ENCODE measurements at regions not wholly inside any gene's neighbourhood (a gene's known extent, or its start where the extent isn't known, plus 50 kb on each side); places are given as distances from the start of the nearest gene placed in this dataset.

GRCh38 chr9:129504404-129504803 is 116.5 kb downstream of the C9orf50 start:
- DNase-seq, result no peak

GRCh38 chr9:129501771-129502319 is 119.1 kb downstream of the C9orf50 start:
- no peak for DNase-seq

- DNase-seq, result no peak
These were observed 119.8 kb downstream of the C9orf50 start for GRCh38 chr9:129500863-129501770.

DNA sequence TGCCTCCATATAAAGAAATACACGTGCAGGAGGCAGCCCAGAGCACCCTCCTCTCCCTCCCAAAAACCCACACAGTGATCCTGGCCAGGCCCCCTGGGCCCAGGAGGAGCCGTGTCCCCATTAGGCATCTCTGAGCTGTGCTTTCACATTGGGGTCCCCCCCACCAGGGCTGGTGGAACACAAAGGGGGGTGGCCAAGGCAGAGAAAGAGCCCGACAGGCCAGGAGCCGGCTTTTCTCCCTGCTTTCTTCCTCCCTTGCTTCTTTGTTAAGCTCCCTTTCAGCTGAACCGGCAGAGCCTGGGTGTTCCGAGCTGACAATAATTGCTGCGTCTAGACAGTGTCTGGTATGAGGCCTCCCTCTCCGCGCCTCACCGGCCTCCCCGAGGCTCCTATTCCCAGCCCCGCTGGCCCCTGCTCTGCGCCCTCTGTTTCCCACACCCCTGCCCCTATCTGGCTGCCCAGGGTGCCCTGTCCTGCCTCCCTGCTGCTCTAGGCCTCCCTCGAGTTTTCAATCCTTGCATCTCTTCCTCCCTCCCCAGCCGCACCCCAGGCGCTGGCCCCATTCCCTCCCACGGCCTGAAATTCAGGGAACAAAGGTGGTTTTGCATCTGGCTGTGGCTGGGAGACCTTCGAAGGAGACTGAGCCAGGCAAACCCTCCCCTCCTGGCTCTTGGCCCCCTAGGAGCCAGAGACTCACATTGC is 120.6 kb downstream of the C9orf50 start:
- no peak for DNase-seq

GRCh38 chr9:129498451-129499384 is 122.2 kb downstream of the C9orf50 start:
- no peak for DNase-seq

- no peak for DNase-seq
These were observed 123.0 kb downstream of the C9orf50 start for GRCh38 chr9:129497813-129498450.

DNA sequence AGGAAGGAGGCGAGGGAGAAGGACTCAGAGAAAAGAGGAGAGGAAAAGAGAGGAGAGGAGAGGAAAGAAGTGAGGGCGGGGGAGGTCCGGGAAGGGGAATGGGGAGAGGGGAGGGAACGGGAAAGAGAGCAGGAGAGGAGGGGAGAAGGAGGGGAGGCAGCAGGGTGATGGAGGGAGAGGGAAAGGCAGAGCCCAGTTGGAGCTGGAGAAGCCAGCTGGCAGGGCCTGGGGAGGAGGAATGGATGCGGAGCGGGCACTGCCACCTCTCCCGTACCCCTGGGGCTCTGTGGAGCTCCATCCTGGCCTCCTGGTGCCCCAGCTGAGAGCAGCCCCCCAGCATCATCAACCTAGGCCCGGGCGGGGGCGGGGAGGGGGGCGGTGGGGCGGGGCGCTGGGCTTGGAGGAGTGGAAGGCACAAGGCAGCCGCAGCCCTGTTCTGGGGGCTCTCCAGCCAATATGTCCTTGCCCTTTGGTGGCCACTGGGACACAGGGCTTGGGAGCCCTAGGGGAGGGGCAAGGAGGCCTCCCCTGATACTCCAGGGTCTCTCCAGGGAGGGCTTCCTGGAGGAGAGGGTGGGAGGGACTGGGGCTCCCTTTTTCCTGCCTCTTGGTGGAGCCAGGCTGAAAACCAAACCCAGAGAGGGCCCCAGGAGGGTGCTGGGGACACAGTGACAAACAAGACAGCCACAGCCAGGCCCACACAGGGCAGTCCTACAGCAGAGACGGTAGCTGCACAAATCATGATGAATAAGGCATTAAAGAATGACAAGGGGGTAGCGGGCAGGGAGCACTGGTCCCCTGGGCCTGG is 123.7 kb downstream of the C9orf50 start:
- DNase-seq, result no peak

GRCh38 chr9:129496473-129497004 is 124.4 kb downstream of the C9orf50 start:
- no peak for DNase-seq

DNA sequence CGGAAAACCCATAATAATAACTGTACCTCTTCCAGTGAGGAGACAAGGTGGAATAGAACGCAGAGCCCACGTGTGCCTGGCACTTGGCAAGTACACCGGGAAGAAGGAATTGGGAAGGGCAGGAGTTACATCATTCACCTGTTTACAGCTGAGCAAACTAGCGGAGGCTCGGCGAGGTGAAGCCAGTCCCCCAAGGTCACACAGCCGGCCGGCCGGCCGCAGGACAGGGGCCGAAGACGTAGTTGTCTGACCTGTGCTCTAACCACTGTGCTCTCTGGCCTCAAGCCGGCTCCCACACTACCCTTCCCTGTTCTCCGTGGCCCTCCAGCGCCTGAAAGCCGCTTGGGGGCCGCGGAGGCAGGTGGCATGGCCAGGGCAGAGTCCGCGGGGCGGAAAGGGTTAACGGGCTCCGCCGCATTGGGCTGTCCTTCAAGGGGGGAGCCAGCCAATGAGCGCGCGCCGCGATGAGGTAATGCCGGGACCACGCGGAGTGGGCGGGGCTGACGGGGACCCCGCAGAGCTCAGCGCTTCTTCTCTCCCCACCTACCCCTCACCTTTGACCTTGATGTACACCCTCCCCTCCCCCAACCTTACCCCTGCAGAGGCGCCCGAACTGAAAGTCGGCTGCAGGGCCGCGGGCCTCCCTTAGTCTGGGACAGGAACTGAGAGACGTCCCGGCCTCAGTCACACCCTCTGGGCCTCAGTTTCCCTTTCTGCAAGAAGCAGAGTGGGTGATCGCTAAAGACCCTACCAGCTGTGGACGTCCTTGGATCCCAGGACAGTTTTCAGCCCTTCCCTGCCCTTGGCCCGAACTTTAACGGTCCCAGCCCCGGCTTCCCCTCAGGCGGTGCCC is 125.1 kb downstream of the C9orf50 start:
- no peak for DNase-seq

DNA sequence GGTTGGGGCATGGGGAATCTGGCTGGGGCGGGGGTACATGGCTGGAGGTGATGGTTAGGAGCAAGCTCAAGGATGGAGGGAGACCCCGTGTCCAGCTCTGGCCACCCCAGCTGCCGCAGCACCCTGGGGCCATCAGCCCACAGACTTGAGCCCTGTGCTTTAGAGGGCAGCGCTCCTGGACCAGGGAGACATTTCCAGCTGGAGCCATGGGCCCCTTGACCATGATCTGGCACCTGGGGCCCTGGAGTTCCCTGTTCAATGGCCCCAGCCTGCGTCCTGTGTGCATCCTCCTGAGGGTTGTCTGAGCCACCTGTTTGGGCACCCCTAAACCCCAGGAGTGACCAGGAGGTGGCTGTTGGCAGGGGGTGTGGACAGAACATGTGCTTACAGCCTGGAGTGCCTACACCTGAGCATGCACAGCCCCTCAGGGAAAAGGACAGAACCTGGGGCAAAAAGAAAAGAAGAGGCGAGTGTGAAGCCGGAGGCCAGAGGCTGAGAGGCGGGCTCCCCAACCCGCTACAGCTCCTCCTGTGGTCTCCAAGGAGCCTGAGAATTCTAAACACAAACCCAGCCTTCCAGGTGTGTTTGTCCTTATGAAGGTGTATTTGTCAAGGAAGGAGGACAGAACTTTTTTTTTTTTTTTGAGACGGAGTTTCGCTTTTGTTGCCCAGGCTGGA is 126.7 kb downstream of the C9orf50 start:
- no peak for DNase-seq

DNA sequence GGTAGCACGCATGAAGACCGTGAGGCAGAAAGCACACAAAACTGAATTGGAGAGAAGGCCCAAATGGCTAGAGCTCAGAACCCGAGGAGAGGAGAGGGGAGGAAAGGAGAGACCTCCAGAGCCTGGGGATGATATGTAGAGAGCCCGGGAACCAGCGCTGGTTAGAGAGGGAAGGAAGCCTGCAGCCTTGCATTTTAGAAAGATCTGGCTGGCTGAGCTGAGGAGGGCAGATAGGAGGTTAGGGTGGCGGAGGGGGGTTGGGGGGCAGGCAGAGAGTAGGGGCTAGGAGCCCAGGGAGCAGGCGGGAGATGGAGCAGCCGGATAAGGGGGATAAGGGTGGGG is 127.2 kb downstream of the C9orf50 start:
- no peak for DNase-seq

GRCh38 chr9:129493002-129493705 is 127.7 kb downstream of the C9orf50 start:
- no peak for DNase-seq

GRCh38 chr9:129491487-129491855 is 129.4 kb downstream of the C9orf50 start:
- no peak for DNase-seq

DNA sequence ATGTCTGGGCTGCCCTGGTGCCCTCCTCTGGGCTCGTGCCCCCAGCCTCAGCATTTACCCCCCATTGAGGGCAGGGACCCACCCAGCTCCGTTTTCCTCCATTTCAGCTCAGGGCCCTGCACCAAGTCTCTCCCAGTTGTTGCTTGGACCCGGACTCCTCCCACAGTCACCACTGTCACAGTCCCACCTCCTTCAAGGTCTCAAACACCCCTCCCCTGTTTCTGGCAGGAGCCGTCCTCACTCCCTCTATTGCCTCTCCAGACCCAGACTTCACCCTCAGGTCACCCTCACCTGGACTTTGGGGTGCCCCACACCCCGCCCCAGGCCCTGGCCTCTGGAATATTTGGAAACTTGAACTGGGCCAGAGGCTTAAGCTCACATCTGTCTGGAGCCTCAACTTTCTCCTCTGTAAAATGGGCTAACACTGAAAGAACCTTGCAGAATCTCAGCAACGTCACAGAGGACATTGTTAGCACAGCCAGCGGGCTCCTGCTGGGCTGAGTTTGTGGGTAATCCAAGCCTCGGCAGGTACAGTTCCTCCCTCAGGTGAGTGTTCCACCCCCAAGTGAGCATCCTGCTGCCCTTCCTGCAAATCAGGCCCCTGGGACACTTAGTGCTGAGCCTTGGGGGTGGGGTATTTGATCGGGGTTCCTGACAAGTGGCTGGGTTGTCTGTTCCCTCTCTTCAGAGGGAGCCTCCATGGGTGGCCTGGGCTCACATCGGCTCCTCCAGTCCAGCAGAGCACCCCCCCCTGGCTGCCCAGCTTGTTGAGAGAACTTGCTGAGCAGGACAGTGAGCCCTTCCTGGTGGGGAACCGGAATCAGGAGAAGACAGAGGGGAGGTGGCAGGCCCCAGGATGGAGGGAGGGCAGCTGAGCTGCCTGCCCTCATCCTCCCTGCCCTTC is 130.1 kb downstream of the C9orf50 start:
- DNase-seq, result no peak

DNA sequence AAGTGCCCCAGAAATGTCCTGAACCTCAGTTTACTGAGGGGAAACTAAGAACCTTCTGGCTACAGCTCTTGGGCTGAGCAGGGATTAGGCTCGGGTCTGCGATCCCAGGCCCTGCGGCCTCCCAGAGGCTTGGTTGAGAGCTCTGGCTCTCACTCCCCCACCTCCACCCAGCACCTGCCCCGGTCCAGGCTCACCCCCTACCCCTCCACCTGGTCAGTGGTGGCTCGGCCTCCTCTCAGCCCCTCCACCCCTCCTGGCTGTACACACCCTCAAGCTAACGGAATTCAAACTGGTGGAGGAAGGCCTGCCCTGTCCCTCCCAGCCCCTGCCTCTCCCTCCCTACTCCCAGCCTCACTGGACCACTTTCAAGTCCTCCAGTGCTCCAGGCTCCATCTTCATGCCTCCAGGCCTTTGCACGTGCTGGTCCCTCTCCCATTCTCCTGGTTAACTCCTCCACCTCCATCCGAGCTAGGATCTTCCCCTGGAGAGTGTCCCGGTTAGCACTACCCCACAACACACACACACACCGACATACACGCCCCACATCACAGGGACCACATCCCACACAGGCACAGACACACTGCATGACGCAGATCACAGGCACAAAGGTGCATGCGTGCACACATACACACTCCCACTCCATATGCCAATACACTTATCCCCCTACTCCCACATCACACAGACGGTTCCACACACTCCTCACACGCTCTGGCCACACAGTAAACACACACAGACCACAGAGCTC is 130.9 kb downstream of the C9orf50 start:
- no peak for DNase-seq

GRCh38 chr9:129487658-129488483 is 133.0 kb downstream of the C9orf50 start:
- no peak for DNase-seq
